ENCODE measurements at regions not wholly inside any gene's neighbourhood (a gene's known extent, or its start where the extent isn't known, plus 50 kb on each side); places are given as distances from the start of the nearest gene placed in this dataset.

- DNase-seq = no peak
These were observed 55.8 kb downstream of the KCNE4 start for GRCh38 chr2:223107825-223108224.

DNA sequence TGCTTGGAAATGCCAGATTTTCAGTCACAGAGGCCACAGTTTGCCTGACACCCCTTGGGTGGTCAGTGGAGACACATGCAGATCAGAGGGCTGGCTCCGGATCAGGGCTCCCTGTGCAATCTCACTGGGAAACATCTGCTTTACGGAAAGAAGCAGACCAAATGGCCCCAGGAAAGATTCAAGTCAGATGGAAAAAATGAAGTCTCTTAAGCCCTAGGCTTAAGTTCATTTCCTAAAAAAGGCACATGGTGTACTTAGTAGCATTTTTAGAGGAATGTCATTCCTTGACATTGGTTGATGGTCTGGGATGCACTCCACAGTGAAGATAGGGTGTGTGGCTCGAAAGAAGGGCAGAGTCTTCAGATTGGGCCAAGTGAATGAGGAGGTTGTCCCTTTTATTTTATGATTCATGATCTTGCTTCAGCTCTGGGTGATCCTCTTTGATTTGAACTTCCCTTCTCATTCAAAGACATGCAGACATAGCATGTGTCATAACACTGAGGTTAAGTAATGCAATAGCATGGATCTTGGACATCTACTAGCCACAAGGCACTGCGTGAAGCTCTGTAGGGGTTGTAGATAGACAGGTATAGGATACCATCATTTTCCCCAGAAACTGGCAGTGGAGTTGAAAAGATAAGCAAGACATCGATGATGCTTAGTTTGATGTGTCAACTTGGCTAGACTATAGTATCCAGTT, 56.5 kb downstream of the KCNE4 start:
- no peak for DNase-seq

DNA sequence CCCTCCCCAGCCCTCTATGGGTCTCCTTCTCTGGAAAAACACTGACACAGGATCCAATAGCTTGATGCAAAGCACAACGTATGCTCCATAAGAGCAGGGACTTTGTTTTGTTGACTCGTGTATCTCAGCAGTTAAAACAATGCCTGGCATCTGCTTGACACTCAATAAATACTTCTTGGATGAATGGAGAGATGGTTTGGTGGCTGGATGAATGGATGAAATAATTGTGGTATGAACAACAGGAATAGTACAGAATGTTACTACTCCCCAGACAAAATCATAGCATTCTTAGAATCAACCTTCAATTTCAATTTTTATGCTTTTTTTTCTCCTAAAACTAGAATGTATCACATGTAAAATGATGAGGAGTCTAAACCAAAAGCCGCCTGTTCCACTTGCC, 57.4 kb downstream of the KCNE4 start:
- no peak for DNase-seq

GRCh38 chr2:223113161-223113560, 61.2 kb downstream of the KCNE4 start:
- no peak for DNase-seq

GRCh38 chr2:223114170-223114569, 62.2 kb downstream of the KCNE4 start:
- DNase-seq = no peak

DNA sequence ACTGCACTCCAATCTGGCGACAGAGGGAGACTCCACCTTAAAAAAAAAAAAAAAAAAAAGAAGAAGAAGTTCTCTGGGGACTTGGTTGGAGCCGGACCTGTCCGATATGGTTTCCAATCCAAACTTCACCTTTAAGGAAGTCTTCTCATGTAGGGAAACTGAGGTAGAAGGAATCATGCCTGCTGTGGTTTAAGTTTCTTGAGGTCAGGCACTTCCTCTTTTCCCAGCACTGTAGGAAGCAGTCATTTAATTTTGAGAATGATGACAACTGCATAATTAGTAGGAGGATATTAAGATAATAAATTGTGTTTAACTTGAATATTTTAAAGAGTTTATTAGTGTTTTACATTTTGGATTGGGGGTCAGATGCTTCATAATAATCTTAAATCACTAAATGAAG, 62.9 kb downstream of the KCNE4 start:
- no peak for DNase-seq

DNA sequence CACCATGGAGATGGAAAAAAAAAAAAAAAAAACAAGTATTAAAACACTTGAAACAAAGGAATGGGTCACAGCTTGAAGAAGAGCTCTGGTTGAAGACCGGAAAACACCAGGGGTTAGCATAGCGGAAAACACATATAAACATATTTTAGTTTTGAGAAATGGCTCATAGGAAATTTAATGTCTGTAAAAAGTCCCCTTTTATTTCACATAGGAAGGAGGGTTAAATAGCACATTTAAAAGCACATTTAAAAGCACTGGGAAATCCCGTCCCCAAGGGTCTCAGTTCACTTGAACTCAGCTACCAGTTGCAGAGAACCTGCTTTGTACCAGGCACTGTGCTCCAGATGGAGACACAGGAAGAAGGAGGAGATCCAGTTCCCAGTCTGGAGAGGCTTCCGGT, 65.5 kb downstream of the KCNE4 start:
- DNase-seq = no peak

DNA sequence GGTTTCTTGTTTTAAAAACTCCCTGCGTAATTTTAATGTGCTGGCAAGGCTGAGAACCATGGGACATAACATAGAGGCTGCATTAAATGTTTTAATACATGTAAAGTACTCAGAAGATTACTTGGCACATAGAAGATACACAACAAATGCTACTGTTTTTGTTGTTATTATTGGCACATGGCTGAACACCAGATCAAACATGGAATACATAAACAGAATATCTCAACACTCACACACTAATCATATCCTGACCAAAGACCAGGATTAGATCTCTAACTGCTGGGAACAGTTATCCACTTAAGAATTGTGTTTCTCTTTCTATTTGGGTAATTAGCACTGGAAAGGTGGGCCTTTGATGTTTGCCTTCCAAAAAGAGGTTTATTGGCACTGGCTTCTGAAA, 69.3 kb downstream of the KCNE4 start:
- no peak for DNase-seq

GRCh38 chr2:223122781-223123180, 70.8 kb downstream of the KCNE4 start:
- no peak for DNase-seq

GRCh38 chr2:223123855-223124610, 72.0 kb downstream of the KCNE4 start:
- no peak for DNase-seq

DNA sequence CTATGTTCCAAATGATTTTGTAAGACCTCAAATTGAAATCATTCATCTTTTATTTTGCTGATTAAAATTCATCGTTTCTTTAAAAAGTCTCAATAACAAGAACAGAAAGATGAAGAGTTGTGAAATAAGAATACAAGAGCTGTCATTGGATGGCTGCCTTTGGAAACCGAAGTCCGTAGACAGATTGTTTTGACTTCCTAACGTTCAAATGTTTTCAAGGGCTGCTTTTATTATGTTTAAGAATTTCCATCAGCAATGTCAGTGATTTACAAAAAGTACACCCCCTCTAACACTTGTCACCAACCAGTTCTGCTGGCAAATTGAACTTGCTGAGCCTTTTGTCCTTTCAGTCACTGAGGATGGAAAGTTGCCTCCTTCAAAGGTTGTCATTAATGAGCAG, 89.6 kb downstream of the KCNE4 start:
- no peak for DNase-seq

DNA sequence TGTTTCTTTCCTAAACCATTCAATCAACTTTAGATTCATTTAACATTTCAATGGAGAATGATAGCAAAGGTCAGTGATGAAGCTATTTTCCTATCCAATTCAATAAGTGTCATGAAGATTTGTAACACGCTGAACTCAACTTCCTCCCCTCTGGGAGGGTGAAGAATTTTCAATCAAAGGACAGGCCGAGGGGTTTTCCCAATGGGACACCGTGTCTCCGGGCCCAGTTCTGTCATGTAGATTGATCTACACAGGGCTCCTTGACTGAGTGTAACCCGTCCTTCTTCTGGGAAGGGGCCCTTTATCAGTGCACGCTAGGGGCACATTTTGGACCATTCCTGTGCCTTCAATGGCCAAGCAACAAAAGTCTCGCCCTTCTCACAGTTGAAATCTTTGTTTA, 90.1 kb downstream of the KCNE4 start:
- no peak for DNase-seq

DNA sequence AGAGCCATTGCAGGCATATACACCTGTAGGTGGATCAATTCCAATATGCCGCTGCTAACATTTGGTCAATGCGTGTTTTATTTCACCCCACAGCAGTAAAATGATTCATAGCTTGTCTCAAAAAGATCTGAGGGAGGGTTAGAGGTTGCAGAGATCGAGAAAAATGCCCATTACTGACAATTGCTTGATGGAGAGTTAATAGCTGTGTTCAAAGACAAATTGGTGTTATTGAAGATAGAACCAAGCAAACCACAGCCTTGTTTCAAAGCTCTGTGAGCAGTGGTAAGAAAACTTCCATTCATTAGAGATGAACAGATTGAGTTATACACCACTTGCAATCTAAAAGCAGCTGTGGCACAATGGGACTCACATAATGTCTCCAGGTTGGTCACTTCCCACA, 95.4 kb downstream of the KCNE4 start:
- no peak for DNase-seq

GRCh38 chr2:223148516-223148915, 96.5 kb downstream of the KCNE4 start:
- DNase-seq = no peak

- DNase-seq = no peak
These were observed 104.0 kb downstream of the KCNE4 start for GRCh38 chr2:223155956-223156355.

DNA sequence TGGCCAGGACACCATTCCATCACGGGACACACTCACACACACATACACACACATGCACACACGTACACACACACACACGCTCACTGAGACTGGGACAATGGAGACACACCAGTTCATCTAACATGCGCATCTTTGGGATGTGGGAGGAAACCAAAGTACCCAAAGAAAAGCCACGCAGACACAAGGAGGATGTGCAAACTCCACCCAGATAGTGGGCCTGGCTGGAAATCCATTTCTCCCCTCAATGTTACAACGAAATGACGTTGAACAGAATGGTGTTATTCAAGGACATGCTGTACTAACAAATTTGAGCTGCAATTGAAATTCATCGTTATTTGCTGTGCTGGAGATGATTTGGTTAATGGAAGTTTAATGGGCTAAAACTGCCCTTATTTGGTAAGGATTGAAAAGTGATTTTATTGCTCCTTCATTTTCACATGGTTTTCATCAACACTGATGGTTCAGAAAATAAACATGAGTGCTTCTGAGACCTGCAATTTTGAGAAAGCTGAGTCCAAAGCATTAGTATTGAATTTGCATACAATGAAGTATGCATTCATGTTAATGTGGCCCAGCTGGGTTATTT, 110.0 kb downstream of the KCNE4 start:
- DNase-seq = no peak

GRCh38 chr2:223165423-223166214, 113.6 kb downstream of the KCNE4 start:
- DNase-seq = no peak

- DNase-seq = no peak
These were observed 114.2 kb downstream of the KCNE4 start for GRCh38 chr2:223166215-223166493.

DNA sequence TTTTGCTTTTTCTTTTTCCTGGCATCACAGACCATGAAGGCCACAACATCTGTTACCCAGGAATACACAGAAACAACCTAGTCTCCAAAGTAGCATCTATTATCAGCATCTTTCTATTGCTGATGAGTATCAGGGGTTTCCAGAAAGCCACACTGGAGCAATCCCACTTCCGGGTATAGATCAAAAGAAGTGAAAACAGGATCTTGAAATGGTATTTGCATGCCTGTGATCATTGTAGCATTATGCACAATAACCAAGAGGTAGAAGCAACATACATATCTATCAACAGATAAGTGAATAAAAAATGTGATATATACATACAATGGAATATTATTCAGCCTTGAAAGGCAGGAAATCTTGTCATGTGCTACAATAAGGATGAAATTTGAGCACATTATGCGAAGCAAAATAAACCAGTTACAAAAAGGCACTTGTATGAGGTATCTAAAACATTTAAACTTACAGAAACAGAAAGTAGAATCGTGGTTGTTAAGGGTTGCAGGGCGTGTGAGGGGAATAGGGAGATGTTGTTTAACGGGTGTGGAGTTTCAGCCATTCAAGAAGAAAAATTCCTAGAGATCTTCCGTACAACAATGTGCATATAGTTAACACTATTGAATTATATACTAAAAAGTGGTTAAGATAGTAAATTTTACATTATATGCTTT, 115.1 kb downstream of the KCNE4 start:
- DNase-seq = no peak

DNA sequence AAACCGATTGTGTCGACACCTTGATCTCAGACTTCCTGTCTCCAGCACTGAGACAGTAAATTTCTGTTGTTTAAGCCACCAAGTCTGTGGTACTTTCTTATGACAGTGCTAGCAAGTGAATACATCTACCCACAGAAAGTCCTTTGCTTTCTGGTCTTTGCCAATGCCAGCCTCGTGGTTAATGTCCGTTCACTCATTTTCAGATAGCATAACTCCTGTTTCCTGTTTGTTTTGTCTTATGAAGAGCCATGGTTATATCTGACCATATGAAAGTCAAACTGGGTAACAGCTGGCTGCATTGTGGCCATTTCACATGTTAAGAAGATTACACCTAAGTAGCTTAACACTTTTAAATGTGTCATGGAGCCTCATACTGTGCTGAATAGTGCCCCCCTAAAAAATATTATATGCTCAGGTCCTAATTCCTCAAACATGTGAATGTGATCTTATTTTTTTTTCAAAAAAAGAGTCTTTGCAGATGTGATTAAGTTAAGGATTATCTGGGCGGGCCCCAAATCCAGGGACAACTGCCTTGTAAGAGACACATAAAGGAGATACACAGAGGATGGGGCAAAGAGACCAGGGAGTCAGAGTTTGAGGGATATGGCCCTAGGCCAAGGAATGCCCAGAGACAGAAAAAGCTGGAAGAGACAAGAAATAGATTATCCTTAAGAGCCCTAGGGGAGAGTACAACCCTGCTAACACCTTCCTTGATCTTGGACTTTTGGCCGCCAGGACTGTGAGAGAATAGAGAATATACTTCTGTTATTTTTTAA, 118.0 kb downstream of the KCNE4 start:
- no peak for DNase-seq

DNA sequence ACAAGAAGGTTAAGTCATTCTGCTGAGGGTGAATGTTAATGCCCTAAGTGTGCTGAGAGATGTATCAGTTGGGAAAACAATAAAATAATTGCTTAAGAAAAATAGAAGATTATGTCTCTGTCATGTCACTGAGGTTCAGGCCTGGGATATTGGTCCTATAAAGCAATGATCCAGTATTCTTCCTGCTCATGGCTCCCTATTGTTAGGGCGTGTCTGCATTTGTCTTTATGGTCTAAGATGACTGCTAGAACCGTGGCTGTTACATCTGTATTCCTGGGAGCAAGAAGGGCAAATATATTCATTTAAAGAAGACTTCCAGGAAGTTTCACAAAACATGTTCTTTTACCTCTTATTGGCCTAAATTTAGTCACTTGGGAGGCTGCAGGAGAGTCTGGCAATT, 125.0 kb downstream of the KCNE4 start:
- no peak for DNase-seq

DNA sequence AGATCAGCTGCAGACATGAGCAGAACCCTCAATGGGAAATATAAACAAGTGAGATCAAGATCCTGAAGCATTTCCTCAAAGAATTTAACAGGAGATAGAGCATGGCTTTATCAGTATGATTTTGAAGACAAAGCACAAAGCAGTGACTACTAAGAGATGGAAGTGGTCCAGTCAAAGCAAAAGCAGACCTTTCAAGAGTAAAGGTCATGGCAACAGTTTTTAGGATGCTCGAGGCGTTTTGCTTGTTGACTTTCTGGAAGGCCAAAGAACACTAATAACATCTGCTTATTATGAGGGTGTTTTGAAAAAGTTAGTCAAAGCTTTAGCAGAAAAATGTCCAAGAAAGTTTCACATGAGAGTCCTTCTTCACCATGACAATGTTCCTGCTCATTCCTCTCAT, 128.5 kb downstream of the KCNE4 start:
- no peak for DNase-seq

Data from DMS79 (cell line).